Lower leg skin (tissue), 4 donors: ENCODE measurements at regions not wholly inside any gene's neighbourhood (a gene's known extent, or its start where the extent isn't known, plus 50 kb on each side); places are given as distances from the start of the nearest gene placed in this dataset.

Experiments
- DNase-seq, 2 donors: peaks; one replicate each; pipeline ENCODE4 v3.0.0-alpha.2; 2019; ENCODE audit warnings: low spot score in 2 of 2
- H3K4me3 ChIP-seq: fragments of 200-600 bp; sonication (generic); 2 replicates; pipeline ENCODE4 v1.5.1; 2017; ENCODE audit warnings: mild to moderate bottlenecking, low read depth; ENCODE audit not compliant: poor library complexity, severe bottlenecking
- POLR2A ChIP-seq, 2 donors: fragments of 450-650 bp; IDR thresholded peaks; one replicate each; pipeline ENCODE4 v1.6.1; 2016 to 2017; ENCODE audit warnings: antibody characterized with exemption in 2 of 2, mild to moderate bottlenecking in 1 of 2, moderate library complexity in 1 of 2
- WGBS, 2 donors: methylation state at CpG; one replicate each; pipeline ENCODE4 v1.1.5; 2018; 5-methylcytosine and 5-hydroxymethylcytosine counted together
- intact Hi-C: fragments of 100-400 bp; cut with DNase I; formaldehyde crosslinking; loops from one replicate; pipeline ENCODE4 v1.15.0; 2023; ENCODE audit warnings: low total_unique reads
- TF ChIP-seq, protein P1 (sequence below), 3 donors: fragments of 450-650 bp; IDR thresholded peaks; one replicate each; pipeline ENCODE4 v1.5.1; 2016; ENCODE audit warnings: antibody characterized with exemption in 3 of 3, mild to moderate bottlenecking in 3 of 3, moderate library complexity in 2 of 3

DNA sequence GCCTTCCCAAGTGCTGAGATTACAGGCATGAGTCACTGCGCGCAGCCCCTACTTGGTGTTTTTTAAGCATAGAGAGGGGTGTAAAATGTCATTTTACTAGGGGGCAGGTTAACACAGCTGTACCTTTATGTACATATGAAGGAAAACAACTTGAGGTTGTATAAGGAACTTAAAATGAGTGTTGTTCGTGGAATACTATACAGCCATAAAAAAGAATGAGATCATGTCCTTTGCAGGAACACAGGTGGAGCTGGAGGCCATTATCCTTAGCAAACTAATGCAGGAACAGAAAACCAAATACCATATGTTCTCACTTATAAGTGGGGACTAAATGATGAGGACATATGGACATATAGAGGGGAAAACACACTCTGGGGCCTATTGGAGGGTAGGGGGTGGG, 256.2 kb upstream of the C2CD4B start:
- H3K4me3 ChIP-seq, result no peak overlapping the region
- no peak for DNase-seq
- TF ChIP-seq POLR2A (IDR thresholded peaks at IDR 0.05), result no peak
- TF ChIP-seq, protein P1, sequence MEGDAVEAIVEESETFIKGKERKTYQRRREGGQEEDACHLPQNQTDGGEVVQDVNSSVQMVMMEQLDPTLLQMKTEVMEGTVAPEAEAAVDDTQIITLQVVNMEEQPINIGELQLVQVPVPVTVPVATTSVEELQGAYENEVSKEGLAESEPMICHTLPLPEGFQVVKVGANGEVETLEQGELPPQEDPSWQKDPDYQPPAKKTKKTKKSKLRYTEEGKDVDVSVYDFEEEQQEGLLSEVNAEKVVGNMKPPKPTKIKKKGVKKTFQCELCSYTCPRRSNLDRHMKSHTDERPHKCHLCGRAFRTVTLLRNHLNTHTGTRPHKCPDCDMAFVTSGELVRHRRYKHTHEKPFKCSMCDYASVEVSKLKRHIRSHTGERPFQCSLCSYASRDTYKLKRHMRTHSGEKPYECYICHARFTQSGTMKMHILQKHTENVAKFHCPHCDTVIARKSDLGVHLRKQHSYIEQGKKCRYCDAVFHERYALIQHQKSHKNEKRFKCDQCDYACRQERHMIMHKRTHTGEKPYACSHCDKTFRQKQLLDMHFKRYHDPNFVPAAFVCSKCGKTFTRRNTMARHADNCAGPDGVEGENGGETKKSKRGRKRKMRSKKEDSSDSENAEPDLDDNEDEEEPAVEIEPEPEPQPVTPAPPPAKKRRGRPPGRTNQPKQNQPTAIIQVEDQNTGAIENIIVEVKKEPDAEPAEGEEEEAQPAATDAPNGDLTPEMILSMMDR (IDR thresholded peaks at IDR 0.05), result no peak
- 93 to 98% methylated on average over 3 of the region's 3 CpGs for WGBS, 2 donors
- intact Hi-C loops, result no loop called here

DNA sequence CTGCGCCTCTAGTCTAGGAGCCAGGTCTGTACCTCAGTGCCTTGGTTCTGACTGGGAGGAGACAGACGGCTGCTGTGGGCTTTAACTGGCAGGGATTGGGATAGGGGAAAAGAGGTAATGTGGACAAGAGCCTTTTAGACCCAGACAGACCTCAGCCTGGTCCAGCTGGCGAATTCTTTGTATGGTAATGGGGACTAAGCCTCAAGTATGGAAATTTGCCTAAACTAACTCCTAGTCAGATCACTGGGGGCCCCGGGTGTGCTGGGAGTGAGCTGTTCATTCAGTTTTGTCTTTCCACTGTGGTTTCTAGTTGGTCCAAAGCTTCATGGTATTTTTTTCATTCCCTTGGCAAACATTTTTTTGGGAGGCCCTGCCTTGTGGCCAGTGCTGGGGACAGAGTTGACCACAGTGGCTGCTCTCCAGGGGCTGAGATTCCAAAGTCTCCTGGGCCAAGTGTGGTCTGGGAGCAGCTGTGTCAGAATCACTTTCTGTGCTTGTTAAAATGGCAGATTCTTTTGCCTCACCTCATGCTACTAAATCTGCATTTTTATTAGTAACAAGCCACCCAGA, 261.4 kb upstream of the C2CD4B start:
- DNase-seq, result no peak
- WGBS, 2 donors, result 65 to 78% methylated on average over 4 of the region's 4 CpGs
- intact Hi-C loops, result no loop called here
- TF ChIP-seq, protein P1 (IDR thresholded peaks at IDR 0.05), result no peak
- no peak for TF ChIP-seq POLR2A (IDR thresholded peaks at IDR 0.05)
- H3K4me3 ChIP-seq, result no peak overlapping the region

DNA sequence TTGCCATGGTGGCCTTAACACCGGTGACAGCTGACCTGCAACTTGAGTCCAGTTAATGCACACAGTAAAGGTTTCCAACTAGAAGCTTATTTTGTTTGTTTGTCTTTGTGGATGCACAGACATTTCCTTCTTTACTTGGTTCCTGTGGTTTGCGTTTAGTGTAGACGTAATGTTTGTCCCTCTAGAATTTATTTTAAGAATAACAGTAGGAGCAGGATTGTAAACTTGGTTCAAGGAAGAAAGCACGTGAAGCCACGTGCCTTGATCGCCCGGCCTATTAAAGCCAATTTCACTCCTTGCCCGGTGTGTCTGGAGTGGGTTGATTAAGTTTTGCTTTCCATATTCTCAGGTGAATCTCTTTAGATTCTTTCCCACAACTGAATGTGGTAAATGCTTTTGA, 263.2 kb upstream of the C2CD4B start:
- intact Hi-C loops, result no loop called here
- DNase-seq, result no peak
- 94 to 95% methylated on average over 8 of the region's 8 CpGs for WGBS, 2 donors
- TF ChIP-seq, protein P1 (IDR thresholded peaks at IDR 0.05), result no peak
- TF ChIP-seq POLR2A (IDR thresholded peaks at IDR 0.05), result no peak
- no peak overlapping the region for H3K4me3 ChIP-seq

DNA sequence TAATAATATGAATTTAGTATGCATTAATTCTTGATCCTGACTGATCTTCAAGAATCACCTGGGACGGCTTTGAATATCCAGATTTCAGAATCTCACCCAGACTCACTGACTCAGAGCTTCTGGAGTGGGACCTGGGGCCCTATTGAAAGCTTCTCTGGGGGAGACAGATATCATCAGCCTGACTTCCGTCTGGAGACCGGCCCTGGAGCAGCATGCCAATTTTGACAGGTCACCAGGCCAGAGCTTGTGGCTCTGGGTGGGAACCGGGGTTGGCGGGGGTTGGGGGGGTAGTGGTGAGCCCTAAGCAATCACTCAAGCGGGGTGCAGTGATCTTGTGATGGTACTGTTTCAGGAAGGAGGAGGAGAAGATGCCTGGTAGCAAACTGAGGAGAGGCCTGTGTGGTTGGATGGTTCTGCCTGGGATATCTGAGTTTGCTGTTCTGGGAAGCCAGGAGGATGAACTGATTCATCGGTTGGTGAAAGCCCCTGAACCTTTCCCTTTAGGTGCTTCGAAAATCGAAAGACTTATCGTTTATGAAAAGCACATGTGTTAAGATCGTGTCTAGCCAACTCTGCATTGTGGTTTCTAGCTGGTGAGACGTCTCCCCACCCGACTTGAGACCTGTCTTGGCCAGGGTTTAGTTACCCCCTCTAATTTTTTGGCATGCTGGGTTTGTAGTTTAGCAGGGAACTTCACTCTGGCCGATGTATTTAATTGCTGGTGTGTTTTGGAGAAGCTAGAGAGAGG, 263.9 kb upstream of the C2CD4B start:
- 72 to 87% methylated on average over 13 of the region's 14 CpGs for WGBS, 2 donors
- TF ChIP-seq POLR2A (IDR thresholded peaks at IDR 0.05), result no peak
- TF ChIP-seq, protein P1 (IDR thresholded peaks at IDR 0.05), result no peak
- intact Hi-C loops, result no loop called here

DNA sequence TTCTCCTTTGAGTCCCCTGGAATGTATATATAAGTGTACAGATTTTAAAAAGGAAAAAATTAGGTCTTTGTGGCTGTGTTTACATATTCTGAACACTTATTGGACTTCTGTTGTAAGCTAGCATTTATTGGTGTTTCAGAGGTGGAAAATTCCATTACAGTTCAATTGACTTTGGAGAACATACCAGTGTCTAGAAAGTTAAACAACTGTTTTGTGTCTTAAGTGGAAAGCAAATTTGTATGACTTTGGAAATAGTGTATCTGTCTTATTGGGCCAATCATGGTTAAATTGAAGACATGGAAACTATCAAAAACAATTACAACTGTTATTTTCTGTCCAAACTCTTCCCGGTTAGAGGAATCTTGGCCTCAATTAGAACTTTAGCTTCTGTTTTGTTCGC, 265.0 kb upstream of the C2CD4B start:
- 56 to 68% methylated on average over 2 of the region's 2 CpGs for WGBS, 2 donors
- DNase-seq, result no peak
- TF ChIP-seq POLR2A (IDR thresholded peaks at IDR 0.05), result no peak
- TF ChIP-seq, protein P1 (IDR thresholded peaks at IDR 0.05), result no peak
- H3K4me3 ChIP-seq, result no peak overlapping the region
- intact Hi-C loops, result no loop called here

More for the DNA sequence above, 263.9 kb upstream of the C2CD4B start:
- no peak for DNase-seq
- H3K4me3 ChIP-seq, result no peak overlapping the region
